Lung (tissue), 11 donors: ENCODE measurements at regions not wholly inside any gene's neighbourhood (a gene's known extent, or its start where the extent isn't known, plus 50 kb on each side); places are given as distances from the start of the nearest gene placed in this dataset.
A peak's percentile ranks its signal among the peaks of the same experiment; 100 is the strongest.

ENCODE experiments used
- ATAC-seq: fragments of 200-7000 bp; cut with Tn5 transposase; one replicate; pipeline ENCODE4 v1.9.1; 2020; ENCODE audit warnings: moderate number of reproducible peaks; ENCODE audit not compliant: insufficient read depth, low FRiP score
- DNase-seq, 3 donors: peaks; one replicate each; pipeline ENCODE4 v3.0.0-alpha.2; 2013 to 2017
- H3K27ac ChIP-seq, 2 donors: one replicate each; pipeline ENCODE4 v1.5.1; 2013; ENCODE audit warnings: mild to moderate bottlenecking in 2 of 2, moderate library complexity in 2 of 2, control low read depth in 1 of 2, inconsistent platforms in 1 of 2, low read depth in 1 of 2, low read length in 1 of 2
- H3K27me3 ChIP-seq, 3 donors: one replicate each; pipeline ENCODE4 v1.5.1; 2013; ENCODE audit warnings: low read length in 2 of 3; ENCODE audit not compliant: control insufficient read depth in 3 of 3, insufficient read depth in 3 of 3
- H3K36me3 ChIP-seq, 4 donors: one replicate each; pipeline ENCODE4 v1.5.1; 2013; ENCODE audit warnings: low read length in 4 of 4, mild to moderate bottlenecking in 1 of 4, moderate library complexity in 1 of 4; ENCODE audit not compliant: control insufficient read depth in 4 of 4, insufficient read depth in 4 of 4
- H3K4me1 ChIP-seq, 5 donors: one replicate each; pipeline ENCODE4 v1.5.1; 2013; ENCODE audit warnings: low read length in 5 of 5, mild to moderate bottlenecking in 2 of 5, moderate library complexity in 1 of 5; ENCODE audit not compliant: control insufficient read depth in 5 of 5, insufficient read depth in 5 of 5
- H3K4me3 ChIP-seq: one replicate; pipeline ENCODE4 v1.5.1; 2013; ENCODE audit warnings: mild to moderate bottlenecking, control low read depth, moderate library complexity
- H3K9ac ChIP-seq, 2 donors: one replicate each; pipeline ENCODE4 v1.5.1; 2013; ENCODE audit warnings: low read length in 2 of 2, control low read depth in 1 of 2; ENCODE audit not compliant: insufficient read depth in 1 of 2
- H3K9me3 ChIP-seq, 4 donors: one replicate each; pipeline ENCODE4 v1.5.1; 2013; ENCODE audit warnings: low read length in 3 of 4, mild to moderate bottlenecking in 1 of 4, moderate library complexity in 1 of 4; ENCODE audit not compliant: control insufficient read depth in 4 of 4, insufficient read depth in 3 of 4
- CTCF ChIP-seq: IDR thresholded peaks from 2 replicates; pipeline ENCODE4 v1.5.1; 2012; ENCODE audit warnings: mild to moderate bottlenecking; ENCODE audit errors: control extremely low read depth, extremely low read depth
- WGBS, 2 donors: extraction: QIAGEN DNeasy Blood & Tissue Kit; methylation state at CpG; one replicate each; pipeline ENCODE4 v1.1.7; 2013; 5-methylcytosine and 5-hydroxymethylcytosine counted together
- donor health status: control.
- donor health status: control.
- donor health status: Bipolar disorder and iron deficiency.
- donor health status: healthy.
- donor health status: DM: yes; HTN: yes; CAD: no.

GRCh38 chr1:82230667-82231066 lies 429.9 kb downstream of the ADGRL2 start:
- Histone ChIP-seq H3K9me3 (no peaks in the 10 kb centered on the region), H3K4me1 (peaks cover 0 to 14% (median 6%) of the 10 kb centered on the region in 5 donors), H3K27ac (no peak overlapping the region), H3K36me3 (no peaks in the 10 kb centered on the region), H3K27me3 (no peaks in the 10 kb centered on the region), H3K4me3 (no peak overlapping the region), H3K9ac (no peak overlapping the region)
- 90 to 91% methylated on average over 4 of the region's 4 CpGs for WGBS, 2 donors
- no peak for ATAC-seq
- no peak for DNase-seq
- TF ChIP-seq CTCF: no peak

DNA sequence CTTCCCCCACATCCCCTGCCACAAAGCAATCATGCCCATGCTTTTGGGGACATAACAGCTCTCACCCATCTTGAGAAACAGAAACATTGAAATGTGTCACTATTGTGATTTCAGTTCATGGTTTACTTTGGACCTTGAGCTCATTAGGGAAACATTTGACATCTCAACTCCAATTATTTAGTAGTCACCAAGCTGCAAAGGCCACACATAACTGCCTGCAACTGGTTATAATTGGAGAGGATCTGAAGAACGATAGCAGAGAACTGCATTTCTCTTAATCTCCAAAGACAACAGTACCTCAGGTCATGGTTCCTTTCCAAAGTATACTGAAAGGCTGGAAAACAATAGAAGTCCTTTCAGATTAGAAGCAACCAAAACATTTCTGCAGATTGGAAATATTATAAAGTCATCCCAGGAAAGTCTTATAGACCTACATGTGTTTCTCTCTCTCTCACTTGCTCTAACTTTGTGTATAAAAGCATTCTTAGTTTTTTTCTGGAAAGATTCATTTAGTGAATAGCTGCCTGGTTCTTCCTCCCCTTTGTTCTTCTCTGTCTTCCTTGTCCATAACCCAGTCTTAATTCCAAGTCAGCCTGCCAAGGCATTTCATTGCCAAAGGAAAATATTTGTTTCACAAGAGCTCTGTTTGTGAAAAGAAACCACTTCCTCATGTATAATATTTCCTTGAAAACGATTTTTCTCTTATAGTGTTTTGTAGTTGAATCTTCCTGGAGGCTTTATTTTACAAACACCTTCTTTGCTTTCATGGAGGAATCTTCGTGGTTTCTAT lies 426.8 kb downstream of the ADGRL2 start:
- Histone ChIP-seq H3K9ac (no peak overlapping the region), H3K27me3 (no peaks in the 10 kb centered on the region), H3K4me3 (no peak overlapping the region), H3K4me1 (peaks cover 0 to 21% (median 12%) of the 10 kb centered on the region in 5 donors), H3K9me3 (no peaks in the 10 kb centered on the region), H3K27ac (no peak overlapping the region), H3K36me3 (no peaks in the 10 kb centered on the region)
- DNase-seq (peak in 2 of 3 donors; percentile 67 to 83), ATAC-seq (no peak)
- no peak for TF ChIP-seq CTCF
- 20 to 29% methylated on average over 3 of the region's 3 CpGs for WGBS, 2 donors

- Histone ChIP-seq H3K27ac (no peak overlapping the region), H3K27me3 (no peaks in the 10 kb centered on the region), H3K36me3 (no peaks in the 10 kb centered on the region), H3K4me3 (no peak overlapping the region), H3K4me1 (peaks cover 0 to 21% (median 12%) of the 10 kb centered on the region in 5 donors), H3K9ac (no peak overlapping the region), H3K9me3 (no peaks in the 10 kb centered on the region)
- WGBS, 2 donors: 88 to 97% methylated on average over 1 of the region's 1 CpG
- no peak for TF ChIP-seq CTCF
- ATAC-seq: no peak
- peak in 1 of 3 donors; percentile 31 for DNase-seq
These were observed 425.4 kb downstream of the ADGRL2 start for GRCh38 chr1:82226186-82226505.
